PC-3 (cell line): ENCODE measurements at regions not wholly inside any gene's neighbourhood (a gene's known extent, or its start where the extent isn't known, plus 50 kb on each side); places are given as distances from the start of the nearest gene placed in this dataset.
A peak's percentile ranks its signal among the peaks of the same experiment; 100 is the strongest.

ENCODE experiments used
- EZH2 ChIP-seq: fragments of 300-600 bp; sonication (generic); IDR thresholded peaks from one replicate; pipeline ENCODE4 v1.6.1; 2017; ENCODE audit warnings: antibody characterized with exemption, mild to moderate bottlenecking, low read length; ENCODE audit not compliant: unreplicated experiment
- EZH2phosphoT487 ChIP-seq: fragments of 300-600 bp; sonication (generic); IDR thresholded peaks from 2 replicates; pipeline ENCODE4 v1.6.1; 2018; ENCODE audit warnings: mild to moderate bottlenecking, antibody characterized with exemption, low read length, borderline replicate concordance
- TF ChIP-seq, protein P1 (sequence below): fragments of 300-600 bp; sonication (generic); conservative IDR thresholded peaks from 2 replicates; pipeline ENCODE4 v1.5.1; 2017; ENCODE audit warnings: antibody characterized with exemption, low read depth, mild to moderate bottlenecking, low read length

- TF ChIP-seq, protein P1, sequence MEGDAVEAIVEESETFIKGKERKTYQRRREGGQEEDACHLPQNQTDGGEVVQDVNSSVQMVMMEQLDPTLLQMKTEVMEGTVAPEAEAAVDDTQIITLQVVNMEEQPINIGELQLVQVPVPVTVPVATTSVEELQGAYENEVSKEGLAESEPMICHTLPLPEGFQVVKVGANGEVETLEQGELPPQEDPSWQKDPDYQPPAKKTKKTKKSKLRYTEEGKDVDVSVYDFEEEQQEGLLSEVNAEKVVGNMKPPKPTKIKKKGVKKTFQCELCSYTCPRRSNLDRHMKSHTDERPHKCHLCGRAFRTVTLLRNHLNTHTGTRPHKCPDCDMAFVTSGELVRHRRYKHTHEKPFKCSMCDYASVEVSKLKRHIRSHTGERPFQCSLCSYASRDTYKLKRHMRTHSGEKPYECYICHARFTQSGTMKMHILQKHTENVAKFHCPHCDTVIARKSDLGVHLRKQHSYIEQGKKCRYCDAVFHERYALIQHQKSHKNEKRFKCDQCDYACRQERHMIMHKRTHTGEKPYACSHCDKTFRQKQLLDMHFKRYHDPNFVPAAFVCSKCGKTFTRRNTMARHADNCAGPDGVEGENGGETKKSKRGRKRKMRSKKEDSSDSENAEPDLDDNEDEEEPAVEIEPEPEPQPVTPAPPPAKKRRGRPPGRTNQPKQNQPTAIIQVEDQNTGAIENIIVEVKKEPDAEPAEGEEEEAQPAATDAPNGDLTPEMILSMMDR = peak; percentile 28; the same call in 1 of the 2 replicates
- TF ChIP-seq EZH2phosphoT487 = no peak
- no peak for TF ChIP-seq EZH2
Measured at GRCh38 chr5:8329773-8330172, 460.8 kb downstream of the MTRR start.
